GM11168 (cell line): ENCODE measurements at regions not wholly inside any gene's neighbourhood (a gene's known extent, or its start where the extent isn't known, plus 50 kb on each side); places are given as distances from the start of the nearest gene placed in this dataset.
"Not testable (repeated sequence)": the region's sequence is repeated elsewhere in the genome, so short reads cannot be mapped to it uniquely, and the experiment has no call there.

Experiments used
- in situ Hi-C: fragments of 300-500 bp; cut with MboI; formaldehyde crosslinking; loops from one replicate; pipeline ENCODE4 v1.12.0; 2022; ENCODE audit warnings: low sequenced_read_pairs; ENCODE audit not compliant: unreplicated experiment

DNA sequence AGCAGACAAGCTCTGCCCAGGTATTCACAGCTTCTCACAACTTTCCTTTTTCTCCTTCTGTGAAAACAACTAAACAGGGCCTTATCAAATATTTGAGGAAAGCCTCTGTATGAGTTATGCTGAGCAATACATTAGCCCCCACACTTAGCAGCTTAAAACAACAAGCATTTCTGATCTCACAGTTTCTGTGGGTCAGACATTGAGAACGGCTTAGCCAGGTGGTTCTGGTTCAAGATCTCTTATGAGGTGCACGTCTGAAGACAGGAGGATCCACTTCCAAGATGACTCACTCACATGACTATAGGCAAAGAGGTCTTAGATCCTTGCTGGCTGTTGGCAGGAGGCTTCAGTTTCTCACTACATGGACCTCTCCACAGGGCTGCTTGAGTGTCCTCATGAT lies 181.4 kb upstream of the WSCD1 start:
- in situ Hi-C loops: no loop called here

DNA sequence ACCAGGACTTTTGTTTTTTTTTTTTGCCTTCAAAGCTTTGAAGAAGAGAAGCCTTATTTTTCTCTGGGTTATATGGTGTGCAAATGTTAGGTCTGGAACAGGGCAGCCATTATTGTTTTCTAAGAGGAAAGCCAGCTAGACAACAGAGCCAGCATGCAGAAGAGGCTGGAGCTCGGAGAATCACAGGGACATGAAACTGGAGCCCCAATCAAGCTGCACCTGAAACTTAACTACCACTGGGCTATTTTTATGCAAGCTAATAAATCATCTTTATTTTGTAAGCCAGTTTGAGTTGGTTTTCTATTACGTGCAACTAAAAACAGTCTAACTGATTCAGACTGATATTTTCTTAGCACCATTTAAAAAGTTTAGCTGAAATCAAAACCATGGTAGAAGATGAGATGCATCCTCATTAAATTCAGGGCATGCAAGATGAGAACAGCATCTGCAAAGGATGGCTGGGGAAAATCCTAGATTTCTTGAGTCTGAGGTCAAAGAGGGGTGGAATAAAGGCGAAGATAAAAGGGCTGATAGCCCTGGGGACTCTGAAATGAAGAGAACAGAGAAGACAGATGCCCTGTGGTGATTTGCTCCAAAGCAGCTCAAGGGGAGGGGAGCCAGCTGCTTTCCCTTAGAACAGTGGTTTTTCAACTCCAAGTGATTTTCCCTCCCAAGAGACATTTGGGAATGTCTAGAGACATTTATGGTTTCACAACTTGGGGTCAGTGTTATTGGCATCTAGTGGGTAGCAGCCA lies 177.1 kb upstream of the WSCD1 start:
- in situ Hi-C loops: no loop called here

DNA sequence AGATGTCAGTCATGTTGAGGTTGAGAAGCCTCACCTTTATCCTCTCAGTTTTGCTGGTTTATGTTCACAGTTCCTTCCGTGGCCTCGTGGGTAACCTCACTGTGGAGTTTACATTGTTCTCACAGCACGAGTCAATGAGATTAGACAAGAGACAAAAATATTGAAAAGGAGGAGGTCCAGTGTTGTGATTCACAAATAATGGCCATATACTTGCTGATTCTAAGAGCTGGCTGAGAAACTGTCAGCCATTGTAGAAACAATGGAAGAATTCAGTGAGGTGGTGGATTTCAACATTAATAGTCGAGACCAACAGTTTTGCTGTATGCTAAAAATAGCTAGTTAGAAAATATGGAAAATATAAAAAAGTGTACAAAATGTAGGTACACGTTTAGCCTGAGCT lies 176.4 kb upstream of the WSCD1 start:
- in situ Hi-C loops: no loop called here

DNA sequence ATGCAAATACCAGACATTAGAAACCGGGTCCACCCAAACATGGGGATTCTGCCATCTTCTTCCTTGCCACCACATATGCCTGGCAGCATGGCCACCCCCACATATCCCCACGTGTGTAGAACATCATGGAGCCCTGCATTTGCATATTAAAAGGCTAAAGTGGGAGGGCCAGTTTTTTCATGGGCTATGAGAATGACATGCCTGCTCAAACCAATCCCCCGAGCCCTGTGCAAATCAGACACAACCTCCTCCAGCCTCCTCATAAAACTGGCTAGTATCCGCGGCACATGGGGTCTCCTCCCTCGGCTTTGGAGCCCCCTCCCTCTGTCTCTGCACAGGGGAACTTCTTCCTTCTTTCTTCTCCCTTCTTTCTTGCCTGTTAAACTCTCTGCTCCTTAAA lies 174.9 kb upstream of the WSCD1 start:
- in situ Hi-C loops: no loop called here

DNA sequence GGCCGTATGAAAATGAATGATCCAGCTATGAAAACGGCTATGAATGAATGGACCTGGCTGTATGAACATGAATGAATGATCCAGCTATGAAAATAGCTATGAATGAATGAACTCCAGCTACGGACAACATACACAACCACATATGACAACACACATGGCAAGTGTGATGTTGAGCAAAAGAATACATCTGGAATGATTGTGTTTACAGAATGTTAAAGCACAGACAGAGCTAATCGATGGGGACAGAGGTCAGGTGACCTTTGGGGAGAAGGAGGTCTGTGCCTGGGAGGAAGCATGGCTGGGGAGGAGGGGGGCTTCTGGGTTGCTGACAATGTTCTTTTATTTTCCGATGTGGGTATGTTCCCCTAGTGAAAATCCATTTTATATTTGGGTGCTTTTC lies 174.0 kb upstream of the WSCD1 start:
- in situ Hi-C loops: no loop called here

DNA sequence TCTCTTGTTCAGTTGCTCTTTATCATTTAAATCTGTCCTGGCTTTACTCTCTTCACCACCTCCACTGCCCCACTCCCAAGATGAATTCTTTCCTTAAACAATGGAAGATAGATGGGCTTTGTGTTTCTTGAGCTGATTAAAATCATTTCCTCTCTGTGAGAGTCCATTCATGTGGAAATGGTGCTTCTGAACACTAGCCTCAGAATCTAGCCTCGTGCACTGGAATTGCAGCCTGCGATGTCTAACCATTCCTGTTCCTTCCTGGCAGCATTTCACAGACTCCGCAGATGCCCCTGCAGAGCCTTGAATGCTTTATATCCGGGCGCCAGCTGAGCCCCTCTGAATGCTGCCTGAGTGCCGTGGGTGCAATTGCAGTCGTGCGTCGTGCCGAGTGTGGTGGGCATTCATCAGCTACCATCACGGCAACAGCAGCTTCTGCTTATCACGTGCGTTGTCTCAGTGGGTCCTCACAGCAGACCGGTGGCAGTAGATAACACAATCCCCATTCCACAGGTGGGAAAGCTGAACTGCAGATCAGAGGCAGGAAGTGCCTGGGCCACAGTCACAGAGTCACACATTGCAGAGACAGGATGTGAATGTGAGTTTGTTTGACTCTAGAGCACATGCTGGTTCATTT lies 172.8 kb upstream of the WSCD1 start:
- in situ Hi-C loops: no loop called here

DNA sequence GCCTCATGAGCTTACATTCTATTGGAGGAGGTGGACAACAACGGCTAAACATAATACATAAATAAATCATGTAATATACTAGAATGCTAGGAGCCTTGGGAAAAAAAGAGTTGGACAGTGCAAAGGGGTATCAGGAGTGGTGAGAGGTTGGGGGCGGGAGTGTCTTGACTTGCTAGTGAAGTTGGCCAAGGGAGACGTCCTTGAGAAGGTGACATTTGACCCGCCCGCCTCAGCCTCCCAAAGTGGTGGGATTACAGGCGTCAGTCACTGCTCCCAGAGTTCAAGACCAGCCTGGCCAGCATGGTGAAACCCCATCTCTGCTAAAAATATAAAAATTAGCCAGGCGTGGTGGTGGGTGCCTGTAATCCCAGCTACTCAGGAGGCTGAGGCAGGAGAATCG lies 172.2 kb upstream of the WSCD1 start:
- in situ Hi-C loops: not testable (repeated sequence)

DNA sequence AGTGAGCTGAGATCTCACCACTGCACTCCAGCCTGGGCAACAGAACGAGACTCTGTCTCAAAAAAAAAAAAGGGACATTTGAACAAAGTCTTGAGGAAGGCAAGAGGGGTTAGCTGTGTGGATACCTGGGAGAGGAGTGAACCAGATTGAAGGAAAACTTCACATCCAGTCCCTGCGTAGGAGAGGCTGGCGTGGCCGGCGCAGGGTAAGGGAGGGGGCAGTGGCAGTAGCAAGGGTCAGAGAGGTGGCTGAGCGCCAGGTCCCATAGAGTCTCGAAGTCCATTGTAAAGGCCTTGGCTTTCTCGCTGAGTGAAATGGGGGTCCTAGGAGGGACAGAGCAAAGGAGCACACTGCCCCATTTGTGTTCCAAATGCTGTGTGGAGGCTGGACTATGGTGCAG lies 171.8 kb upstream of the WSCD1 start:
- in situ Hi-C loops: no loop called here

DNA sequence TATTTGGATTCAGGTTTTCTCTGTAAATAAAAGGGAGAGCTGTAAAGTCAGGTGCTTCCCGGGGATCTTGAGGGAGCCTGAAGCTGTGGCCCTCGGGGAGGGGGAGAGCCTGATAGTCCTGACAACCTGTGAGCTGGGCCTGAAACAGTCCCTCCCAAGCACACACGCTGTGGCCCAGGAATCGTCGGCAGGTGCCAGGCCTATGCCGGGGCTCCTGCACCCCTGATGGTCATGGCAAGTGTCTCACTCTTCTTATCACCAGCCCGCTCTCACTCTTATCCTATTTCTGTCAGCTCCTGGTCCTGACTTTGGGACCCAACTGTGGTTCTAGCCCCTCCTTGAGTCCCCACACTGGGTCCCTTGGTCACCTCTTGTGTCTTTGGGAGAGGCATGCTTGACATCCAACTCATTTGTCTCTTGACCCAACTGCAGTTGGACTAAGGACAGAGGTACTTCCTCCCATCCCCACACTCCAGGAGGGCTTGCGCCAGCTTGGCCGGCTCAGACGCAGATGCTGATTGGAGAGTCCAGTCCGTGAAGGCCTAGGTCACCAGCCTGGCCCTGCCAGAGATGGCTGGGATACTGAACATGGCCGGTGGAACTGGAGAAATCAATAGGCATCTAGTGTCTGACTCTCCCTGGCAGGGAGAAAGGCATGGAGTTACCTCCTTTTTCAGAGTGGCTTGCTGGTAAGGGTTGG lies 170.5 kb upstream of the WSCD1 start:
- in situ Hi-C loops: no loop called here

DNA sequence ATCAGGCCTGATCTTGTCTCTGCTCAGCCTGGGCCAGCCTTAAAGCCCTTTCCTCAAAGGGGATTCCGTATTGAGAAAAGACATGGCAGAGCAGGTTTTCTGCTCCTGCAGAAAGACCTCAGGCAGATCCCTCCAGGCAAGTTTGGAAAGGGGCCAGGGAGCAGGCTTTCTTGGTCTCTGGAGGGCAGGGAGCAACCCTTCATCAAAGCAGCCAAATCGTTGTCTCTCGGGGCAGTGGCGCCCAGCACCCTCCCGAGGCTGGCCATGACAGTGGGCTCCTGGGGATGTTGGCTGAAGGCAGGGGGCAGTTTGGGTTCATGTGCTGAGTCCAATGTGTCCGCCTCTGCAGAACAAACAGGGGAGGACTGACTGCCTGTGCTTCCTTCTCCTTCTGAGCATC lies 168.4 kb upstream of the WSCD1 start:
- in situ Hi-C loops: no loop called here

DNA sequence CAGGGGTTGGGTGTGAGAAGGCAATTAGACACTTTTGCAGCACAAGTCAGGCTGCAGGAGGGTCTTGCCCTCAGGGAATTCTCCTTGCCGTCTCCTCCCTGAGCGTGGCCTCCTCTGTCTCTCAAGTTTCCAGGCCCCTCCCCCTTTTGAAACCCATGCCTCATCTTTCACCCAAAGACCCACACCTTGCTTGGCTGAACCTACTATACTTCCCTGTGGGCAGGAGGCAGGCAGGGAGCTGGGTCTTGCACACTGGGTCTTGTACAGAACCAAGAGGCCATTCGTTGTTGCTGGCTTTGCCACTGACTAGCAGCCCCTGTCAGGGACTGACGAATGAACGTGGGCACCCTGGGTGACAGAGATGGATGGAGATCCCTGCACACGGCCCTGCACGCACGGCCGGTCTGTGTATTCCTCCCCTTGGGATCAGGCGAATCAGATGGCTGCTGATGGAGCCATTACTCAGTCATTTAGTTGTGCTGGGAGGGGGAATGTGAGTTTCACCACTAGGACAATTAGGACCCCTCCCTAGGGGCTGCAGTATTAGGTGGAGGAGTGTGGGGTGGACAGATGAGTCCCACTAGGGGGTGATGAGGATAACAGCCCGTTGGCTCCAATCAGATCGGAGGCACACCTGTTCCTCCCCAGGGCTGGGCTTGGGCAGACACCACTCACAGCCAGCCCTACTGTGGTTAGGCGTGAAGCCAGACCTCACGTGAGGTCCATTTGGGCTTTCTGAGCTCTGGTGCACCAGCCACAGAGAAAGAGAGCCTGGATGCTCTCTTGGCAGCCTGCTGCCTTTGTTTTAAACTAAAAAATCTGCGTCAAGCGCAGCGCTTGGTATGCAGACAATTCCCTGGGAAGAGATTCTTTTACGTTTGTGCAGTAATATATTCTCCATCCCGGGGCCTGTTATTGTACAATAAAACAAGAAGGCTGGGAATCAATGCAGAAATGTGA lies 167.7 kb upstream of the WSCD1 start:
- in situ Hi-C loops: no loop called here

DNA sequence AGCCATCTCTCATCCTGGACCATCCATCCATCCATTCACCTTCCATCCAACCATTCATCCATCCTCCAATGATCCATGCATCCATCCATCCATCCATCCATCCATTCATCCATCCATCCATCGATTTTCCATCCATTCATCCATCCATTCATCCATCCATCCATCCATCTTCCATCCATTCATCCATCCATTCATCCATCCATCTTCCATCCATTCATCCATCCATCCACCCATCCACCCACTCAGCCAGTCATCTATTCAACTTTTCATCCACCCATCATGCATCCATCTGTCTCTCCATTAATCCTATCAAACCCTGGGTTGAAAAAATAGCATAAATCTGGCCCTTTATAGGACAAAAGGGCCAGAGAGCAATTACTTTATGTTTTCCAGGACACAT lies 158.3 kb upstream of the WSCD1 start:
- in situ Hi-C loops: no loop called here

DNA sequence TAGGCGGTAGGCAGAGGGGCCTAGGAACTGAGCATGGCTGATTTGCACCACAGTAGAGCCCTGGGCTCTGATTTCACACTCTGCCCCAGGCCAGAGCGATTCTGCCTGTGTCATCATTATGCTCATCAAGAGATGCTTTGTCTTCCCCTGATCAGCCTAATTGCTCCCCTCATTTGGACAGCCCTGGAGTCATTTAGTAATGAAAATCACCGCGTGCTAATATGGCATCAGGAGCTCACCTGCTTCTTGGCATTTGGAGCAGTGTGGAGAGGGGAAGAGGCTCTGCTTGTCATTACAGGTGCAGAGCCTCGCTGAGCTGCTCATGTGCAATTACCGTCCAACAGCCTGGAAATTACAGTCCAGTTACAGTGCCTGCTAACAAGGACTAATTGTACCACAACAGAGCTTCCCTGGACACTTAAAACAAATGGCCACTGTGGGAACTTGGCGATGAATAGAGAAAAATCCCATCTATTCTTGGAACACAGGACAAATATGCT lies 157.1 kb upstream of the WSCD1 start:
- in situ Hi-C loops: no loop called here

DNA sequence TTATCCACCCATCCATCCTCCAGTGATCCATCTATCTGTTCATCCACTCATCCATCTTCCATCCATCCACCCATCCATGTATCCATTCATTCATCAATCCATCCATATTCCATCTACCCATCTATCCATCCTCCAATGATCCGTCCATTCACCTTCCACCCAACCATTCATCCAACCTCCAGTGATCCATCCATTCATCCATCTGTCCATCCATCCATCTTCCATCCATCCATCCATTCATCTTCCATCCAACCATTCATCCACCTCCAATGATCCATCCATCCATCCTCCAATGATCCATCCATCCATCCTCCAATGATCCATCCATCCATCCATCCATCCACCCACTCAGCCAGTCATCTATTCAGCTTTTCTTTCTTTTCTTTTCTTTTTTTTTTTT lies 156.5 kb upstream of the WSCD1 start:
- in situ Hi-C loops: no loop called here

DNA sequence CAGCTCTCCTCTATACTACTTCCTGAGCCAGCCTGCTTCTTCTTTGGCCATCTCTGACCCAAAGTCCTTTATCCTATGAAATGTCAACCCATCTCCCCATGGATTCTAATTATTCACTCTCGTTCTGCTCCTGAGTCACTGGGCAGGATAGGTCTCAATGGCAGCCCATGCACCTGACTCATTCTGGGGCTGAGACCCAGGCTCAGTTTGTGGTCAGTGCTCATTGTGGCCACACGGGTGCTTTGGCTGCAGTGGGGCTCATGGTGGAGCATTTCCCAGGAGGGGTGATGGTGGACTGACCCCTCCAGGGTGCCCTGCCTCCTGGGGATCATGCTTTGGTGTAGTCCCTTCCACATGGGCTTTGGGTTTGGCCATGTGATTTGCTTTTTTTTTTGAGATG lies 154.8 kb upstream of the WSCD1 start:
- in situ Hi-C loops: no loop called here

DNA sequence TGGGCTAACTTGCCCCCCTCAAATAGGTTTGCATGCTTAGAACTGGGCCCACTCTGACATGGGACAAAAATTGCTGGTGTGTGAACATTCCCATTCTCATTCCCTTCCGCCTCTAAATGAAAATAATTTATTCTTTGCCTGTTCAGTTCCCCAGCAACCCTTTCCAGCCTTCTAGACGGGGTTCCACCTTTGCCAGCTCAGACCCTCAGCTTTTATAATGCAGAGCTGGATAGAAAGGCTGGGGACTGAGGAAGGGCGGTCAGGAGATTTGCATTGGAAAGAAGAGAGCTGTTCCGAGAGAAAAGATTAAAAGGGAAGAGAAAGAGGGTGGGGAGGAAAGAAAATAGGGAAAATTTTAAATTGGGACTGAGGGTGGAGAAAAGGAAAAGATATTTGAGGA lies 151.1 kb upstream of the WSCD1 start:
- in situ Hi-C loops: no loop called here

DNA sequence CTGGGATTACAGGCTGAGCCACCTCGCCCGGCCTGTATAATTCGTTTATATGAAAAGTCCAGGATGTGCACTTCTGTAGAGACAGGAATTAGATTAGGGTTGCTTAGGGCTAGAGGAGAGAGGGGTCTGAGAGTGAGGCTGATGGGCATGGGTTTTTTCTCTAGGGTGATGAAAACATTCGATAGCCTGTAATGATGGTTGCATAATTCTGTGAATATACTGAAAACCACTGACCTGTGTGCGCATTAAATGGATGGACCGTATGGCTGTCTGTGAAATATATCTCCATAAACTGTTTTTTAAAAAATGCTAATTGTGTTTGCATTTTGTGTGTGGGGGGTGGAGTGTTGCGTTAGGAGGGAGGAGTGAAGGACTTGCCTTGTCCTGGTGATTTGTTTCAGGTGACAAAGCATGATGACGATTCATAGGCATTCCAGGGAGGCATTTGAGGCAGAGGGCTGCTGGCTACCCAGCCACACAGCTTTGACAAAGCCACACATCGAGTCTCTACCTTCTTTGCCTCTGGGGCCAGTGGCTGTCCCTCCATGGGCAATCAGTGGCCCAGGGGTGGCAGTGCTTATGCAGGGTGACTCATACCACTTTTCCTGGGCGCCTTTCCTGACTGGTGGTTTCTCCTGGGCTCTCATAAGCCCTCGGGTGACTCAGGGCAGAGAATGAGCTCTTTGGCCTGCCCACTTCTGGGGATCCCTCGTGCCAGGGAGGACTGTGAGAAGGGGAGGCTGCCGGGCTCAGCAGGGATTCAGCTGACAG lies 148.5 kb upstream of the WSCD1 start:
- in situ Hi-C loops: no loop called here

DNA sequence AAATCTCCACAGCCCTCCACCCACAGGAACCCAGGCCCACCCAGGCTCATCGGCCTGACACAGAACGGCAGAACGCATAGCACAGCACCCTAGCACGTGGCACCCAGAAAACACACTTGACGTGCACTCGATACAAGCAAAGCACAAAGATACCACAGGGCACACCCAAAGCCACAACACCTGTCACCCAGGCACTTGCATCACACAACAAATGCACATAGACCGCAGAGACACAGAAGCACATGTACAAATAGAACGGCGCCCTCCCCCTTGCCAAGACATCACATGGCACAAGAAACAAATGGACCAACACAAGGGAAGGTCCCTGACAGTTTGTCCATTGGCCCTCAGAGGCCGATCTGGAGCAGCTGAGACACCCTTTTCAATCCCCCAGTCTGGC lies 147.7 kb upstream of the WSCD1 start:
- in situ Hi-C loops: no loop called here

DNA sequence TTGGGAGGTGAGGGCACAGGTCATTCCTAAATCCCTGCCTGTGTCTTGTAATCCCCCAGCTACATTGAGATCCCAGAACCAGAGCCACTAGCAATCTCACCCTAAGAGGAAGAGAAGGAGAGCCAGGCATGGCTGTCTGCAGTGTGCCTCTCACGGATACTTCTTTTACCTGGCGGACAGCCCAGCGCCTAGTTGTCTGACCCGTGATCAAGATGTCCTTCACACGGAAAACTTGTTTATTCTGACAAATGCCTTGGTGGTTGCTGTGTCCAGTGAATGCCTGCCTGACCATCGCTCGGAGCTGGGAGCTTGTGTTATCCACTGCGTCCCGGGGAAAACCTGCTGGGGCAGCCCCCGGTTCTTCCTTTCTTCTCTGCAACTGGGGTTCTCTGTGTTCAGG lies 140.5 kb upstream of the WSCD1 start:
- in situ Hi-C loops: no loop called here

DNA sequence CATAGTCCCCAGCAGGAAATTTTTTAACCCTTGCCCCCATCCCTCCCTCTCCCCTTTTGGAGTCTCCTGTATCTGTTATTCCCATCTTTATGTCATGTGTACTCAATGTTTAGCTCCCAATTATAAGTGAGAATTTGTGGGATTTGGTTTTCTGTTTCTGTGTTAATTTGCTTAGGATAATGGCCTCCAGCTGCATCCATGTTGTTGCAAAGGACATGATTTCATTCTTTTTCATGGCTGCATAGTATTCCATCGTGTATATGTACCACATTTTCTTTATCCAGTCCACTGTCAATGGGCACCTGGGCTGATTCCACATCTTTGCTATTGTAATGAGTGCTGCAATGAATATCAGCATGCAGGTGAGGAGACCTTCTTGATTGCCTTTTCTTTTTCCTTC lies 139.6 kb upstream of the WSCD1 start:
- in situ Hi-C loops: not testable (repeated sequence)
